ENCODE measurements at regions not wholly inside any gene's neighbourhood (a gene's known extent, or its start where the extent isn't known, plus 50 kb on each side); places are given as distances from the start of the nearest gene placed in this dataset.
"Not testable (repeated sequence)": the region's sequence is repeated elsewhere in the genome, so short reads cannot be mapped to it uniquely, and the experiment has no call there.

GRCh38 chr12:18794000-18794399, 56.1 kb downstream of the CAPZA3 start:
- no peak for DNase-seq (ENCODE audit: low spot score)

- no peak for DNase-seq (ENCODE audit: low spot score)
Measured at GRCh38 chr12:18797604-18798003, 59.7 kb downstream of the CAPZA3 start.

- DNase-seq (ENCODE audit: low spot score), result no peak
Measured at GRCh38 chr12:18798535-18799361, 60.8 kb downstream of the CAPZA3 start.

GRCh38 chr12:18799561-18799960, 61.6 kb downstream of the CAPZA3 start:
- DNase-seq (ENCODE audit: low spot score), result no peak

- peak; percentile 59 for DNase-seq (ENCODE audit: low spot score)
Measured at GRCh38 chr12:18805516-18806248, 67.8 kb downstream of the CAPZA3 start.

GRCh38 chr12:18807714-18808113, 69.8 kb downstream of the CAPZA3 start:
- DNase-seq (ENCODE audit: low spot score), result no peak

GRCh38 chr12:18808221-18808620, 70.3 kb downstream of the CAPZA3 start:
- DNase-seq (ENCODE audit: low spot score), result no peak

GRCh38 chr12:18810537-18811253, 72.8 kb downstream of the CAPZA3 start:
- no peak for DNase-seq (ENCODE audit: low spot score)

- DNase-seq (ENCODE audit: low spot score), result no peak
Measured at GRCh38 chr12:18811273-18811672, 73.4 kb downstream of the CAPZA3 start.

- DNase-seq (ENCODE audit: low spot score), result no peak
Measured at GRCh38 chr12:18813753-18814152, 75.8 kb downstream of the CAPZA3 start.

- DNase-seq (ENCODE audit: low spot score), result no peak
Measured at GRCh38 chr12:18818579-18819268, 80.8 kb downstream of the CAPZA3 start.

GRCh38 chr12:18819484-18819883, 81.6 kb downstream of the CAPZA3 start:
- no peak for DNase-seq (ENCODE audit: low spot score)

- no peak for DNase-seq (ENCODE audit: low spot score)
Measured at GRCh38 chr12:18823461-18823860, 85.5 kb downstream of the CAPZA3 start.

- no peak for DNase-seq (ENCODE audit: low spot score)
Measured at GRCh38 chr12:18824287-18824686, 86.4 kb downstream of the CAPZA3 start.

- DNase-seq (ENCODE audit: low spot score), result no peak
Measured at GRCh38 chr12:18825138-18825537, 87.2 kb downstream of the CAPZA3 start.

GRCh38 chr12:18827913-18828312, 90.0 kb downstream of the CAPZA3 start:
- no peak for DNase-seq (ENCODE audit: low spot score)

GRCh38 chr12:18828483-18828882, 90.6 kb downstream of the CAPZA3 start:
- no peak for DNase-seq (ENCODE audit: low spot score)

GRCh38 chr12:18828987-18829386, 91.1 kb downstream of the CAPZA3 start:
- no peak for DNase-seq (ENCODE audit: low spot score)

- DNase-seq (ENCODE audit: low spot score), result not testable (repeated sequence)
Measured at GRCh38 chr12:18832932-18833331, 95.0 kb downstream of the CAPZA3 start.

GRCh38 chr12:18837025-18837424, 99.1 kb downstream of the CAPZA3 start:
- DNase-seq (ENCODE audit: low spot score), result no peak

GRCh38 chr12:18837505-18837904, 99.6 kb downstream of the CAPZA3 start:
- DNase-seq (ENCODE audit: low spot score), result no peak

- DNase-seq (ENCODE audit: low spot score), result not testable (repeated sequence)
Measured at GRCh38 chr12:18840997-18841396, 103.1 kb downstream of the CAPZA3 start.
